Neural progenitor cell (in vitro differentiated cells): ENCODE measurements at regions not wholly inside any gene's neighbourhood (a gene's known extent, or its start where the extent isn't known, plus 50 kb on each side); places are given as distances from the start of the nearest gene placed in this dataset.

Experiments used
- EZH2 ChIP-seq: fragments of 200-600 bp; sonication (generic); IDR thresholded peaks from 2 replicates; pipeline ENCODE4 v1.6.1; 2017; ENCODE audit warnings: antibody characterized with exemption, mild to moderate bottlenecking, moderate library complexity
- TF ChIP-seq, protein P1 (sequence below): fragments of 200-600 bp; sonication (generic); IDR thresholded peaks from 2 replicates; pipeline ENCODE4 v1.5.1; 2017; ENCODE audit warnings: antibody characterized with exemption, mild to moderate bottlenecking

- TF ChIP-seq, protein P1, sequence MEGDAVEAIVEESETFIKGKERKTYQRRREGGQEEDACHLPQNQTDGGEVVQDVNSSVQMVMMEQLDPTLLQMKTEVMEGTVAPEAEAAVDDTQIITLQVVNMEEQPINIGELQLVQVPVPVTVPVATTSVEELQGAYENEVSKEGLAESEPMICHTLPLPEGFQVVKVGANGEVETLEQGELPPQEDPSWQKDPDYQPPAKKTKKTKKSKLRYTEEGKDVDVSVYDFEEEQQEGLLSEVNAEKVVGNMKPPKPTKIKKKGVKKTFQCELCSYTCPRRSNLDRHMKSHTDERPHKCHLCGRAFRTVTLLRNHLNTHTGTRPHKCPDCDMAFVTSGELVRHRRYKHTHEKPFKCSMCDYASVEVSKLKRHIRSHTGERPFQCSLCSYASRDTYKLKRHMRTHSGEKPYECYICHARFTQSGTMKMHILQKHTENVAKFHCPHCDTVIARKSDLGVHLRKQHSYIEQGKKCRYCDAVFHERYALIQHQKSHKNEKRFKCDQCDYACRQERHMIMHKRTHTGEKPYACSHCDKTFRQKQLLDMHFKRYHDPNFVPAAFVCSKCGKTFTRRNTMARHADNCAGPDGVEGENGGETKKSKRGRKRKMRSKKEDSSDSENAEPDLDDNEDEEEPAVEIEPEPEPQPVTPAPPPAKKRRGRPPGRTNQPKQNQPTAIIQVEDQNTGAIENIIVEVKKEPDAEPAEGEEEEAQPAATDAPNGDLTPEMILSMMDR, result no peak
- no peak for TF ChIP-seq EZH2
Measured at GRCh38 chr18:10365021-10365500, 89.4 kb upstream of the APCDD1 start.
